HEK293T (cell line): ENCODE measurements at regions not wholly inside any gene's neighbourhood (a gene's known extent, or its start where the extent isn't known, plus 50 kb on each side); places are given as distances from the start of the nearest gene placed in this dataset.

Source experiments
- BHLHE40 ChIP-seq: fragments of 450-650 bp; IDR thresholded peaks from 2 replicates; pipeline ENCODE4 v1.6.1; 2016; ENCODE audit warnings: mild to moderate bottlenecking, moderate library complexity, borderline replicate concordance
- ELF4 ChIP-seq: fragments of 450-650 bp; IDR thresholded peaks from 2 replicates; pipeline ENCODE4 v1.6.1; 2017; ENCODE audit warnings: antibody characterized with exemption
- FOXA1 ChIP-seq: fragments of 450-650 bp; IDR thresholded peaks from 2 replicates; pipeline ENCODE4 v1.6.1; 2016; ENCODE audit warnings: mild to moderate bottlenecking
- FOXK2 ChIP-seq: fragments of 450-650 bp; IDR thresholded peaks from 2 replicates; pipeline ENCODE4 v1.6.1; 2016; ENCODE audit warnings: mild to moderate bottlenecking
- FOXM1 ChIP-seq: fragments of 450-650 bp; IDR thresholded peaks from 2 replicates; pipeline ENCODE4 v1.6.1; 2017; ENCODE audit warnings: mild to moderate bottlenecking, borderline replicate concordance
- HDGF ChIP-seq: fragments of 450-650 bp; IDR thresholded peaks from 2 replicates; pipeline ENCODE4 v1.6.1; 2017; ENCODE audit warnings: antibody characterized with exemption, borderline replicate concordance
- LEF1 ChIP-seq: fragments of 450-650 bp; IDR thresholded peaks from 2 replicates; pipeline ENCODE4 v1.6.1; 2017; ENCODE audit warnings: mild to moderate bottlenecking, borderline replicate concordance
- NFRKB ChIP-seq: fragments of 450-650 bp; IDR thresholded peaks from 2 replicates; pipeline ENCODE4 v1.6.1; 2016; ENCODE audit warnings: mild to moderate bottlenecking, moderate library complexity
- PKNOX1 ChIP-seq: fragments of 450-650 bp; IDR thresholded peaks from 2 replicates; pipeline ENCODE4 v1.6.1; 2016
- SP1 ChIP-seq: fragments of 450-650 bp; IDR thresholded peaks from 2 replicates; pipeline ENCODE4 v1.6.1; 2017
- SUZ12 ChIP-seq: fragments of 450-650 bp; IDR thresholded peaks from 2 replicates; pipeline ENCODE4 v1.6.1; 2016; ENCODE audit warnings: mild to moderate bottlenecking
- TARDBP ChIP-seq: fragments of 450-650 bp; IDR thresholded peaks from 2 replicates; pipeline ENCODE4 v1.6.1; 2016

GRCh38 chr4:53721263-53721662 is 130.0 kb upstream of the LNX1 start:
- TF ChIP-seq FOXK2 (no peak), NFRKB (no peak), FOXA1 (no peak), BHLHE40 (no peak), LEF1 (no peak), SP1 (no peak), ELF4 (no peak), FOXM1 (no peak), SUZ12 (no peak), HDGF (no peak), TARDBP (no peak), PKNOX1 (no peak)
